Neural cell (in vitro differentiated cells): ENCODE measurements at regions not wholly inside any gene's neighbourhood (a gene's known extent, or its start where the extent isn't known, plus 50 kb on each side); places are given as distances from the start of the nearest gene placed in this dataset.

ENCODE experiments used
- H2AFZ ChIP-seq: fragments of 200-600, 300-800 bp; sonication (generic), shearing (Covaris generic); 2 replicates; pipeline ENCODE4 v1.6.0; 2014; ENCODE audit warnings: low read depth, mild to moderate bottlenecking, antibody characterized with exemption, low read length, moderate library complexity
- H3F3A ChIP-seq: fragments of 200-600 bp; shearing (Covaris generic); 2 replicates; pipeline ENCODE4 v1.6.1; 2016; ENCODE audit warnings: mild to moderate bottlenecking, moderate library complexity, mixed read lengths, antibody characterized with exemption, low read length; ENCODE audit not compliant: insufficient read depth, poor library complexity, severe bottlenecking
- H3K27ac ChIP-seq: fragments of 200-600, 300-800 bp; sonication (generic), shearing (Covaris generic); 2 replicates; pipeline ENCODE4 v1.5.1; 2014; ENCODE audit warnings: mild to moderate bottlenecking, low read length, moderate library complexity
- H3K27me3 ChIP-seq: fragments of 300-800, 200-600 bp; sonication (generic), shearing (Covaris generic); 2 replicates; pipeline ENCODE4 v1.6.0; 2014; ENCODE audit warnings: mild to moderate bottlenecking, low read depth, low read length, moderate library complexity; ENCODE audit not compliant: insufficient read depth
- H3K36me3 ChIP-seq: fragments of 300-800, 200-600 bp; sonication (generic), shearing (Covaris generic); 2 replicates; pipeline ENCODE4 v1.5.1; 2014; ENCODE audit warnings: mild to moderate bottlenecking, antibody characterized with exemption, low read length, moderate library complexity; ENCODE audit not compliant: insufficient read depth
- H3K4me2 ChIP-seq: fragments of 300-800, 200-600 bp; sonication (generic), shearing (Covaris generic); 2 replicates; pipeline ENCODE4 v1.6.0; 2014; ENCODE audit warnings: mild to moderate bottlenecking, low read length
- H3K4me3 ChIP-seq: fragments of 300-800, 200-600 bp; sonication (generic), shearing (Covaris generic); 2 replicates; pipeline ENCODE4 v1.5.1; 2014; ENCODE audit warnings: mild to moderate bottlenecking, low read length, moderate library complexity
- H3K79me2 ChIP-seq: fragments of 200-600 bp; shearing (Covaris generic); replicated peaks from 2 replicates; pipeline ENCODE4 v1.6.0; 2014; ENCODE audit warnings: mild to moderate bottlenecking, low read length, moderate library complexity; ENCODE audit not compliant: insufficient read depth
- H3K9ac ChIP-seq: fragments of 300-800, 200-600 bp; sonication (generic), shearing (Covaris generic); 2 replicates; pipeline ENCODE4 v1.6.1; 2016; ENCODE audit warnings: mild to moderate bottlenecking, low read length, mixed read lengths
- H3K9me2 ChIP-seq: fragments of 200-600 bp; shearing (Covaris generic); 2 replicates; pipeline ENCODE4 v1.6.1; 2016; ENCODE audit warnings: mild to moderate bottlenecking, low read length, mixed read lengths; ENCODE audit not compliant: insufficient read depth
- H3K9me3 ChIP-seq: fragments of 200-600, 300-800 bp; sonication (generic), shearing (Covaris generic); 2 replicates; pipeline ENCODE4 v1.6.1; 2016; ENCODE audit warnings: mild to moderate bottlenecking, mixed run types, low read length, moderate library complexity, mixed read lengths
- H4K20me1 ChIP-seq: fragments of 200-600 bp; shearing (Covaris generic); 2 replicates; pipeline ENCODE4 v1.6.1; 2016; ENCODE audit warnings: mild to moderate bottlenecking, mixed run types; ENCODE audit not compliant: insufficient read depth
- EP300 ChIP-seq: fragments of 450-650 bp; conservative IDR thresholded peaks from 2 replicates; pipeline ENCODE4 v1.6.1; 2014; ENCODE audit warnings: antibody characterized with exemption, mild to moderate bottlenecking, moderate library complexity; ENCODE audit not compliant: poor library complexity, severe bottlenecking
- EZH2 ChIP-seq: fragments of 200-600, 300-800 bp; shearing (Covaris generic), sonication (generic); IDR thresholded peaks from 2 replicates; pipeline ENCODE4 v1.6.1; 2014; ENCODE audit warnings: antibody characterized with exemption, low read length, borderline replicate concordance, mild to moderate bottlenecking; ENCODE audit not compliant: insufficient read depth, poor library complexity, severe bottlenecking
- MXI1 ChIP-seq: fragments of 450-650 bp; conservative IDR thresholded peaks from 2 replicates; pipeline ENCODE4 v1.6.1; 2014; ENCODE audit warnings: antibody characterized with exemption, mild to moderate bottlenecking; ENCODE audit not compliant: poor library complexity, severe bottlenecking
- POLR2AphosphoS5 ChIP-seq: IDR thresholded peaks from 2 replicates; pipeline ENCODE4 v1.6.1; 2012
- RAD21 ChIP-seq: fragments of 450-650 bp; conservative IDR thresholded peaks from 2 replicates; pipeline ENCODE4 v1.6.1; 2014; ENCODE audit warnings: antibody characterized with exemption, mild to moderate bottlenecking, moderate library complexity
- SMC3 ChIP-seq: fragments of 450-650 bp; conservative IDR thresholded peaks from 2 replicates; pipeline ENCODE4 v1.6.1; 2014; ENCODE audit warnings: antibody characterized with exemption, mild to moderate bottlenecking, moderate library complexity; ENCODE audit not compliant: poor library complexity
- TAF1 ChIP-seq: IDR thresholded peaks from 2 replicates; pipeline ENCODE4 v1.6.1; 2012; ENCODE audit warnings: low read depth
- TF ChIP-seq, protein P1 (sequence below): IDR thresholded peaks from 2 replicates; pipeline ENCODE4 v1.6.1; 2012; ENCODE audit warnings: borderline replicate concordance
- TF ChIP-seq, protein P2 (sequence below): fragments of 450-650 bp; IDR thresholded peaks from 2 replicates; pipeline ENCODE4 v1.5.1; 2014; ENCODE audit warnings: antibody characterized with exemption, mild to moderate bottlenecking, moderate library complexity; ENCODE audit not compliant: poor library complexity, severe bottlenecking

DNA sequence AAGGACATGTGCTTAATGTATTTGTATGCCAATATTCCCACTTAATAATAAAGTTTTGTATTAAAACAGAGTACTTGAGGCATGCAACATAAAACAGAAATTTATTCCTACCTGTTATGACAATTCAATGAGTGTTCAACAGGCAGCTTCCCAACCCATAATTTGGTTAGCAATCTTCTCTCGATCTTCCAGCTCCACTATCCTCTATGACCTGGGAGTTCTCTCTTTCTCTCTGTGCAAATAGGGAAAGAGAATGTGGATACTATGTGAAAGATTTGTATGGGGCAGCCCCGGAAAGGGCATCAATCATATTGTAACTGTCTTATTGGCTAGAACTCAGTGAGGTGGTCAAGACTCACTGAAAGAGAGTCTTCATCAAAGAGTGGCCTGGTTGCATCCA is 644.9 kb upstream of the PCDH20 start:
- no peak for TF ChIP-seq RAD21
- no peak for TF ChIP-seq POLR2AphosphoS5
- TF ChIP-seq SMC3, result no peak
- TF ChIP-seq, protein P1, sequence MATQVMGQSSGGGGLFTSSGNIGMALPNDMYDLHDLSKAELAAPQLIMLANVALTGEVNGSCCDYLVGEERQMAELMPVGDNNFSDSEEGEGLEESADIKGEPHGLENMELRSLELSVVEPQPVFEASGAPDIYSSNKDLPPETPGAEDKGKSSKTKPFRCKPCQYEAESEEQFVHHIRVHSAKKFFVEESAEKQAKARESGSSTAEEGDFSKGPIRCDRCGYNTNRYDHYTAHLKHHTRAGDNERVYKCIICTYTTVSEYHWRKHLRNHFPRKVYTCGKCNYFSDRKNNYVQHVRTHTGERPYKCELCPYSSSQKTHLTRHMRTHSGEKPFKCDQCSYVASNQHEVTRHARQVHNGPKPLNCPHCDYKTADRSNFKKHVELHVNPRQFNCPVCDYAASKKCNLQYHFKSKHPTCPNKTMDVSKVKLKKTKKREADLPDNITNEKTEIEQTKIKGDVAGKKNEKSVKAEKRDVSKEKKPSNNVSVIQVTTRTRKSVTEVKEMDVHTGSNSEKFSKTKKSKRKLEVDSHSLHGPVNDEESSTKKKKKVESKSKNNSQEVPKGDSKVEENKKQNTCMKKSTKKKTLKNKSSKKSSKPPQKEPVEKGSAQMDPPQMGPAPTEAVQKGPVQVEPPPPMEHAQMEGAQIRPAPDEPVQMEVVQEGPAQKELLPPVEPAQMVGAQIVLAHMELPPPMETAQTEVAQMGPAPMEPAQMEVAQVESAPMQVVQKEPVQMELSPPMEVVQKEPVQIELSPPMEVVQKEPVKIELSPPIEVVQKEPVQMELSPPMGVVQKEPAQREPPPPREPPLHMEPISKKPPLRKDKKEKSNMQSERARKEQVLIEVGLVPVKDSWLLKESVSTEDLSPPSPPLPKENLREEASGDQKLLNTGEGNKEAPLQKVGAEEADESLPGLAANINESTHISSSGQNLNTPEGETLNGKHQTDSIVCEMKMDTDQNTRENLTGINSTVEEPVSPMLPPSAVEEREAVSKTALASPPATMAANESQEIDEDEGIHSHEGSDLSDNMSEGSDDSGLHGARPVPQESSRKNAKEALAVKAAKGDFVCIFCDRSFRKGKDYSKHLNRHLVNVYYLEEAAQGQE, result no peak
- TF ChIP-seq TAF1, result no peak
- TF ChIP-seq, protein P2, sequence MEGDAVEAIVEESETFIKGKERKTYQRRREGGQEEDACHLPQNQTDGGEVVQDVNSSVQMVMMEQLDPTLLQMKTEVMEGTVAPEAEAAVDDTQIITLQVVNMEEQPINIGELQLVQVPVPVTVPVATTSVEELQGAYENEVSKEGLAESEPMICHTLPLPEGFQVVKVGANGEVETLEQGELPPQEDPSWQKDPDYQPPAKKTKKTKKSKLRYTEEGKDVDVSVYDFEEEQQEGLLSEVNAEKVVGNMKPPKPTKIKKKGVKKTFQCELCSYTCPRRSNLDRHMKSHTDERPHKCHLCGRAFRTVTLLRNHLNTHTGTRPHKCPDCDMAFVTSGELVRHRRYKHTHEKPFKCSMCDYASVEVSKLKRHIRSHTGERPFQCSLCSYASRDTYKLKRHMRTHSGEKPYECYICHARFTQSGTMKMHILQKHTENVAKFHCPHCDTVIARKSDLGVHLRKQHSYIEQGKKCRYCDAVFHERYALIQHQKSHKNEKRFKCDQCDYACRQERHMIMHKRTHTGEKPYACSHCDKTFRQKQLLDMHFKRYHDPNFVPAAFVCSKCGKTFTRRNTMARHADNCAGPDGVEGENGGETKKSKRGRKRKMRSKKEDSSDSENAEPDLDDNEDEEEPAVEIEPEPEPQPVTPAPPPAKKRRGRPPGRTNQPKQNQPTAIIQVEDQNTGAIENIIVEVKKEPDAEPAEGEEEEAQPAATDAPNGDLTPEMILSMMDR, result no peak
- no peak for TF ChIP-seq MXI1
- no peak for TF ChIP-seq EZH2
- TF ChIP-seq EP300, result no peak
- Histone ChIP-seq H3K4me2 (no peak overlapping the region), H3F3A (no peaks in the 10 kb centered on the region), H3K36me3 (no peaks in the 10 kb centered on the region), H3K79me2 (no peaks in the 10 kb centered on the region), H3K27me3 (no peaks in the 10 kb centered on the region), H3K9me3 (no peaks in the 10 kb centered on the region), H2AFZ (no peak overlapping the region), H3K9ac (no peak overlapping the region), H3K9me2 (no peaks in the 10 kb centered on the region), H4K20me1 (no peaks in the 10 kb centered on the region), H3K4me3 (no peak overlapping the region), H3K27ac (no peak overlapping the region)

DNA sequence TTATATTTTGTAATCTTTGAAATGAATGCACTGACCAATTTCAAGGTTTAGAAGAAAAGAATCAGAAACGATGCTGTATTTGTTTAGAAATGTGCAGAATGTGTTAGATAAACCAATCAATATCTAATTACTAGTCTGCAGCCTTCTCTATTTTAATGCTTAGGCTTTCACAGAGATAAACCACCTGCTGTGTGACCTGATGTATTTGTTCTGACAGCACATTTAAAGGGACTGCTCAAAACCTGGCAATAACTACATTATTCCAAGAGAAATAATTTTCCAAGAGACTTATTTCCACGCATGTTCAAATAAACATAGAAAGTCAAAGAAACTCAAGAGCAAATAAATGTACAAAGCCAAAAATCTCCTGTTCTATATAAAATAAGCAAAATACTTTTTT is 641.6 kb upstream of the PCDH20 start:
- Histone ChIP-seq H3K79me2 (no peaks in the 10 kb centered on the region), H3K27ac (no peak overlapping the region), H3K9ac (no peak overlapping the region), H3K4me2 (no peak overlapping the region), H3K27me3 (no peaks in the 10 kb centered on the region), H3K9me3 (no peaks in the 10 kb centered on the region), H3K36me3 (no peaks in the 10 kb centered on the region), H4K20me1 (no peaks in the 10 kb centered on the region), H3K9me2 (no peaks in the 10 kb centered on the region), H3K4me3 (no peak overlapping the region), H2AFZ (no peak overlapping the region), H3F3A (no peaks in the 10 kb centered on the region)
- TF ChIP-seq RAD21 (no peak), TAF1 (no peak), EP300 (no peak), POLR2AphosphoS5 (peak; percentile 15)
- TF ChIP-seq, protein P2, result no peak
